Transverse colon (tissue), 3 donors: ENCODE measurements at regions not wholly inside any gene's neighbourhood (a gene's known extent, or its start where the extent isn't known, plus 50 kb on each side); places are given as distances from the start of the nearest gene placed in this dataset.

Experiments used
- POLR2A ChIP-seq: fragments of 450-650 bp; IDR thresholded peaks from one replicate; pipeline ENCODE4 v1.6.1; 2016; ENCODE audit warnings: antibody characterized with exemption, mild to moderate bottlenecking, moderate library complexity
- TF ChIP-seq, protein P1 (sequence below), 5 experiments: fragments of 200-600 bp in 3 of 5; fragments of 450-650 bp in 2 of 5; sonication (generic) in 3 of 5; IDR thresholded peaks; 1 replicate in 2 of 5; 2 replicates in 3 of 5; pipeline ENCODE4 v1.5.1; 2016 to 2017; ENCODE audit warnings: antibody characterized with exemption in 5 of 5, inconsistent platforms in 3 of 5, mild to moderate bottlenecking in 2 of 5, moderate library complexity in 1 of 5

DNA sequence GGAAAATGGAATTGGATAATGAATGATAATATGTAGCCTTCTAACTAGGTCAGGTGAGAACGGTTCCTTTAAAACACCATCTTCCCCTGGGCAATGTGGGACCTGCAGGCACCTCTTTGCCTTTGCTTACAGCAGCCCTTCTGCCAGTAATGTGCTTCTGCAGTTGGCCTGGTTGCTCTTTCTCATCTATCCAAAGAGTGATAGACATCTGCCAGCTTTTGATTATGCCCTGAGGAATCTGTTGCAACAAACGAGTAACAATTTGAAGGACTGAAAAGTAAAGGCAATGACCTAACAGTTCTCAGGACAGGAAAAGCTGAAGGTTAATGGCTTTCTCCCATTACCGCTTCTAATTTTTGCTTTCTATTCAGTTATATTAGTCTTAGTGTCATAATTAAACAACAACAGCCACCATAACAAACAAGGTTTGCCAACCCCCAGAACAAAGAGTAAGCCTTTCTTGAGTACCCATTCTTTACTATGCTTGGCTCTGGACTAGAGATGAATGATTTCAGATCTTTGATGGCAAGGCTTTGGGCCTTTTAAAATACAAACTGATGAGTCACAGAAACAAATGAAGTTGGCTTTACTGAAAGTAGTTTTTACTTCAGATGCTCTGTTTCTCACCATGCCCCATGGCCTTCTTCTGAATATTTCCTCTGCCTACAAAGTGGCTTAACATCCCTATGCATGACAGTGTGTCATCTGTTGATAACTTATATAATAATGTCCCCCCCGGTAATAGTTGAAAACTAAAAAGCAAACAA, 76.1 kb upstream of the KRR1 start:
- TF ChIP-seq, protein P1, sequence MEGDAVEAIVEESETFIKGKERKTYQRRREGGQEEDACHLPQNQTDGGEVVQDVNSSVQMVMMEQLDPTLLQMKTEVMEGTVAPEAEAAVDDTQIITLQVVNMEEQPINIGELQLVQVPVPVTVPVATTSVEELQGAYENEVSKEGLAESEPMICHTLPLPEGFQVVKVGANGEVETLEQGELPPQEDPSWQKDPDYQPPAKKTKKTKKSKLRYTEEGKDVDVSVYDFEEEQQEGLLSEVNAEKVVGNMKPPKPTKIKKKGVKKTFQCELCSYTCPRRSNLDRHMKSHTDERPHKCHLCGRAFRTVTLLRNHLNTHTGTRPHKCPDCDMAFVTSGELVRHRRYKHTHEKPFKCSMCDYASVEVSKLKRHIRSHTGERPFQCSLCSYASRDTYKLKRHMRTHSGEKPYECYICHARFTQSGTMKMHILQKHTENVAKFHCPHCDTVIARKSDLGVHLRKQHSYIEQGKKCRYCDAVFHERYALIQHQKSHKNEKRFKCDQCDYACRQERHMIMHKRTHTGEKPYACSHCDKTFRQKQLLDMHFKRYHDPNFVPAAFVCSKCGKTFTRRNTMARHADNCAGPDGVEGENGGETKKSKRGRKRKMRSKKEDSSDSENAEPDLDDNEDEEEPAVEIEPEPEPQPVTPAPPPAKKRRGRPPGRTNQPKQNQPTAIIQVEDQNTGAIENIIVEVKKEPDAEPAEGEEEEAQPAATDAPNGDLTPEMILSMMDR (IDR thresholded peaks at IDR 0.05), result no peak
- TF ChIP-seq POLR2A, result no peak
